Activated CD4-positive, alpha-beta T cell treated with anti-CD3 and anti-CD28 coated beads, Interleukin-2, amount 10 ng/mL, durations not matched to agents 7 days and 5 days (primary cell): ENCODE measurements at regions not wholly inside any gene's neighbourhood (a gene's known extent, or its start where the extent isn't known, plus 50 kb on each side); places are given as distances from the start of the nearest gene placed in this dataset.

ENCODE experiments used
- CTCF ChIA-PET: fragments of 350-600 bp; sonication (Branson Sonifier 250); formaldehyde crosslinking; loops from one replicate; lab custom pipeline; 2021; ENCODE audit warnings: antibody characterized with exemption; lab: Charles Lee
- POLR2A ChIA-PET: fragments of 350-600 bp; sonication (Branson Sonifier 250); formaldehyde crosslinking; loops from one replicate; lab custom pipeline; 2021; ENCODE audit warnings: antibody characterized with exemption; lab: Charles Lee
- DNase-seq: peaks from one replicate; pipeline ENCODE4 v3.0.0-alpha.2; 2020
- H3K27ac Mint-ChIP-seq: one replicate; pipeline ENCODE4 v1.8.0; 2021; ENCODE audit warnings: mild to moderate bottlenecking, moderate library complexity, mixed read lengths
- H3K27me3 Mint-ChIP-seq: one replicate; pipeline ENCODE4 v1.8.0; 2021; ENCODE audit warnings: mixed read lengths
- H3K36me3 Mint-ChIP-seq: one replicate; pipeline ENCODE4 v1.8.0; 2021; ENCODE audit warnings: low read depth, mixed read lengths
- H3K4me1 Mint-ChIP-seq: one replicate; pipeline ENCODE4 v1.8.0; 2021; ENCODE audit warnings: mixed read lengths
- H3K4me3 Mint-ChIP-seq: one replicate; pipeline ENCODE4 v1.8.0; 2021; ENCODE audit warnings: mild to moderate bottlenecking, moderate library complexity, mixed read lengths
- H3K9me3 Mint-ChIP-seq: one replicate; pipeline ENCODE4 v1.8.0; 2021; ENCODE audit warnings: mixed read lengths

- peaks cover 7% of the 10 kb centered on the region for H3K27me3 Mint-ChIP-seq
- CTCF ChIA-PET: interaction anchor here (1.1 kb wide), 1 partner anchor 12 kb away, joined by 3 read pairs; no protein-coding TSS in a partner anchor
- no peaks in the 10 kb centered on the region for H3K9me3 Mint-ChIP-seq
- H3K4me3 Mint-ChIP-seq: no peak overlapping the region
- peaks cover 4% of the 10 kb centered on the region for H3K4me1 Mint-ChIP-seq
- H3K36me3 Mint-ChIP-seq: no peaks in the 10 kb centered on the region
- POLR2A ChIA-PET: no interaction called here
- no peak for DNase-seq
- H3K27ac Mint-ChIP-seq: no peak overlapping the region
Measured at GRCh38 chr20:48463916-48464315, 363.9 kb downstream of the PREX1 start.

- Mint-ChIP-seq H3K27ac (no peak overlapping the region), H3K36me3 (no peaks in the 10 kb centered on the region), H3K4me1 (peaks cover 4% of the 10 kb centered on the region), H3K9me3 (no peaks in the 10 kb centered on the region), H3K4me3 (no peak overlapping the region), H3K27me3 (peaks cover 7% of the 10 kb centered on the region)
- CTCF ChIA-PET: no interaction called here
- POLR2A ChIA-PET: no interaction called here
- no peak for DNase-seq
Measured at GRCh38 chr20:48463096-48463720, 364.6 kb downstream of the PREX1 start.

GRCh38 chr20:48461735-48462119 lies 366.1 kb downstream of the PREX1 start:
- CTCF ChIA-PET: interaction anchor here (0.6 kb wide), 1 partner anchor 1607 kb away, joined by 3 read pairs; no protein-coding TSS in a partner anchor
- Mint-ChIP-seq H3K4me1 (no peaks in the 10 kb centered on the region), H3K36me3 (no peaks in the 10 kb centered on the region), H3K27me3 (peaks cover 7% of the 10 kb centered on the region), H3K4me3 (no peak overlapping the region), H3K27ac (no peak overlapping the region), H3K9me3 (no peaks in the 10 kb centered on the region)
- no peak for DNase-seq
- POLR2A ChIA-PET: no interaction called here

- no peaks in the 10 kb centered on the region for H3K4me1 Mint-ChIP-seq
- ChIA-PET CTCF (interaction anchor here (0.6 kb wide), 1 partner anchor 1607 kb away, joined by 3 read pairs; no protein-coding TSS in a partner anchor), POLR2A (no interaction called here)
- H3K27ac Mint-ChIP-seq: no peak overlapping the region
- peaks cover 7% of the 10 kb centered on the region for H3K27me3 Mint-ChIP-seq
- DNase-seq: no peak
- H3K9me3 Mint-ChIP-seq: no peaks in the 10 kb centered on the region
- no peaks in the 10 kb centered on the region for H3K36me3 Mint-ChIP-seq
- H3K4me3 Mint-ChIP-seq: no peak overlapping the region
Measured at GRCh38 chr20:48461091-48461734, 366.6 kb downstream of the PREX1 start.

- Mint-ChIP-seq H3K27ac (no peak overlapping the region), H3K4me3 (no peak overlapping the region), H3K4me1 (no peaks in the 10 kb centered on the region), H3K9me3 (no peaks in the 10 kb centered on the region), H3K27me3 (peaks cover 7% of the 10 kb centered on the region), H3K36me3 (no peaks in the 10 kb centered on the region)
- ChIA-PET POLR2A (no interaction called here), CTCF (no interaction called here)
- DNase-seq: no peak
Measured at GRCh38 chr20:48460681-48461080, 367.1 kb downstream of the PREX1 start.

- no peaks in the 10 kb centered on the region for H3K4me1 Mint-ChIP-seq
- H3K9me3 Mint-ChIP-seq: no peaks in the 10 kb centered on the region
- no peak for DNase-seq
- no peak overlapping the region for H3K27ac Mint-ChIP-seq
- H3K27me3 Mint-ChIP-seq: peaks cover 7% of the 10 kb centered on the region
- no peak overlapping the region for H3K4me3 Mint-ChIP-seq
- no peaks in the 10 kb centered on the region for H3K36me3 Mint-ChIP-seq
- CTCF ChIA-PET: no interaction called here
- POLR2A ChIA-PET: no interaction called here
Measured at GRCh38 chr20:48459722-48460395, 367.9 kb downstream of the PREX1 start.

GRCh38 chr20:48458601-48459385 lies 369.0 kb downstream of the PREX1 start:
- Mint-ChIP-seq H3K4me3 (no peak overlapping the region), H3K27me3 (peaks cover 7% of the 10 kb centered on the region), H3K27ac (no peak overlapping the region), H3K36me3 (no peaks in the 10 kb centered on the region), H3K4me1 (no peaks in the 10 kb centered on the region), H3K9me3 (no peaks in the 10 kb centered on the region)
- DNase-seq: no peak
- CTCF ChIA-PET: no interaction called here
- POLR2A ChIA-PET: no interaction called here

- ChIA-PET POLR2A (no interaction called here), CTCF (no interaction called here)
- H3K4me3 Mint-ChIP-seq: no peak overlapping the region
- no peaks in the 10 kb centered on the region for H3K4me1 Mint-ChIP-seq
- no peak for DNase-seq
- peaks cover 7% of the 10 kb centered on the region for H3K27me3 Mint-ChIP-seq
- no peak overlapping the region for H3K27ac Mint-ChIP-seq
- H3K36me3 Mint-ChIP-seq: no peaks in the 10 kb centered on the region
- no peaks in the 10 kb centered on the region for H3K9me3 Mint-ChIP-seq
Measured at GRCh38 chr20:48458003-48458377, 369.8 kb downstream of the PREX1 start.

GRCh38 chr20:48457193-48458002 lies 370.4 kb downstream of the PREX1 start:
- no peaks in the 10 kb centered on the region for H3K9me3 Mint-ChIP-seq
- H3K27ac Mint-ChIP-seq: no peak overlapping the region
- peaks cover 7% of the 10 kb centered on the region for H3K27me3 Mint-ChIP-seq
- no peaks in the 10 kb centered on the region for H3K4me1 Mint-ChIP-seq
- ChIA-PET CTCF (no interaction called here), POLR2A (no interaction called here)
- no peak for DNase-seq
- no peak overlapping the region for H3K4me3 Mint-ChIP-seq
- no peaks in the 10 kb centered on the region for H3K36me3 Mint-ChIP-seq

GRCh38 chr20:48456366-48457192 lies 371.2 kb downstream of the PREX1 start:
- ChIA-PET POLR2A (no interaction called here), CTCF (no interaction called here)
- Mint-ChIP-seq H3K4me1 (no peaks in the 10 kb centered on the region), H3K27me3 (peaks cover 6% of the 10 kb centered on the region), H3K27ac (no peak overlapping the region), H3K36me3 (no peaks in the 10 kb centered on the region), H3K4me3 (no peak overlapping the region), H3K9me3 (no peaks in the 10 kb centered on the region)
- no peak for DNase-seq

- Mint-ChIP-seq H3K4me3 (no peak overlapping the region), H3K9me3 (no peaks in the 10 kb centered on the region), H3K27me3 (no peaks in the 10 kb centered on the region), H3K36me3 (no peaks in the 10 kb centered on the region), H3K27ac (no peak overlapping the region), H3K4me1 (no peaks in the 10 kb centered on the region)
- CTCF ChIA-PET: no interaction called here
- DNase-seq: no peak
- POLR2A ChIA-PET: no interaction called here
Measured at GRCh38 chr20:48455651-48456365, 372.0 kb downstream of the PREX1 start.
